Umbilical cord (tissue), 1 donor: ENCODE measurements at regions not wholly inside any gene's neighbourhood (a gene's known extent, or its start where the extent isn't known, plus 50 kb on each side); places are given as distances from the start of the nearest gene placed in this dataset.
"Not testable (repeated sequence)": the region's sequence is repeated elsewhere in the genome, so short reads cannot be mapped to it uniquely, and the experiment has no call there.

Experiments used
- DNase-seq: peaks from one replicate; pipeline ENCODE4 v3.0.0-alpha.2; 2015; ENCODE audit warnings: low spot score

DNA sequence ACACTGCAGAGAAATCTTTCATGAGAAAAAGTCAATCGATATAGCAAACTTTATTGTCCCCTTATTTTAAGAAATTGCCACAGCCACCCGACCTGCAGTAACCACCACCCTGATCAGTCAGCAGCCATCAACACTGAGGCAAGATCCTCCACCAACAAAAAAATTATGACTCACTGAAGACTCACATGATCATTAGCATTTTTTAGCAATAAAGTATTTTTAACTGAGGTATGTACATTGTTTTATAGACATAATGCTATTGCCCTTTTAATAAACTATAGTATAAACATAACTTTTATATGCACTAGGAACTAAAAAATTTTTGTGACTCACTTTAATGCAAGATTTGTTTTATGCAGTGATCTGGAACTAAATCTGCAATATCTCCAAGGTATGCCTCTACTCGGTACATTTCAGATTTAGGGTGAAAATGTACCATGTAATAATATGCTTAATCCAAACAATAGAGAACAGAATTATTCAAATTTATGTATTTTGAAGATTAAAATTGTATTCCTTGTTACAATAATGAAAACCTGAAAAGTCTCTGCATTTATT lies 79.2 kb upstream of the CEP126 start:
- DNase-seq: no peak

DNA sequence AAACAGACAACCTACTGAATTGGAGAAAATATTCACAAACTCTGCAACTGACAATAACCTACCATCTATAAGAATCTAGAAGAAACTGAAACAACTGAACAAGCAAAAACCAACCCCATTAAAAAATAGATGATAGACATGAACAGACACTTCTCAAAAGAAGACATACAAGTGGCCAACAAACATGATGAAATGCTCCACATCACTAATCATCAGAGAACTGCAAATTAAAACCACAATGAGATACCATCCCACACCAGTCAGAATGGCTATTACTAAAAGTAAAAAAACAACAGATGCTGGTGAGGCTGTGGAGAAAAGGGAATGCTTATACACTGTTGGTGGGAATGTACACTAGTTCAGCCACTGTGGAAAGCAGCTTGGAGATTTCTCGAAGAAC lies 84.3 kb upstream of the CEP126 start:
- not testable (repeated sequence) for DNase-seq

DNA sequence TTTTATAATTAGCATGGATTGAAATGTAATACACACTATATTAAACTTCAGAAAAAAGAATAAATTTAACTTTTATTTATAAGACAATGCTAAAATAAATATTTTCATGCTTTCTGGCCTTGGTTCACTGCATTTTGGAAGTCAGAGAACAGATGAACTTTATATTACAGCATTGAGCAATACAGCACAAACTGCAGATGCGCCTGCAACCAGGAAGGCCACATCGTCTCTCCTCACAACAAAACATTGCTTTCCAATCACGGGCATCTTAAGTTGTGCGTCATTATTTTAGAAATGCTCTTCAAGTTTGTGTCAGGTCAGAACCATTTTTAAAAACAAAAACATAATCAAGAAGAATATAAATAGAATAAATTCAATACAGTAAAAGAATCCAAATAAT lies 89.3 kb upstream of the CEP126 start:
- no peak for DNase-seq

DNA sequence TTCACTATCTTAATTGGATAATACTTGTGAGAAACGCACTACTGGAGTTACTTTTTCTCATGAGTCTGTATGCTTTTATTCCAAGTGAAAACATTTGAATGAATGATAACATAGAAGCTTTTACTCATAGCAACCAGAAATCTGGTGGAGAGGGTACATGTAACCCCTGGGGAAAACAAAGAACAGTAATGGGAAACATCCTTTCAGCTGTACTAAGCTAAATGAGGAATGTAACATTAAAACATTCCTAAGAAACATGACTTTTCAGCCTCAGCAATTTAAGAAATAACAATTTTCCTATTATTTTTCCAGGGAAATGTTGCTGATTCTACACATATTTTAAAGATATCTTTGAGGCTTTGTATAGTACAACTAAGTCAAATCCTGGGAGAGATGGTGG lies 97.2 kb upstream of the CEP126 start:
- DNase-seq: no peak

DNA sequence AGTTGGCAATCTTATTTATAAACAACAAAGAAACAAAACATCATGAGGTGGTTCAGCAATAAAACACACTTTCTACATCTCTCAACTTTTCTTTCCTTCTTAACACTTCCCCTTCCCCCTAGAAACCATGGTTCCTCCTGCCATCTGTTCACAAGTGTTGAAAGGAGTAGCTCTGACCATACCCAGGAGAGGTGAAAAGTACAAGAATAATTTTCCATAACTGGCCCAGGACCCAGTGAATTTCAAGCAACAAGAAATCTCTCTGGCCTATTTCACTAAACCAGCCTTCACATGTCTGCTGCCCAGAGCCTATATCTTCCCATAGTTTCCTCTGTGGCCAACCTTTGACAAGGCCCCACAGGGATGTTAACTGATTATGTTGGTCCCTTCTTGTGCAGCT lies 98.2 kb upstream of the CEP126 start:
- DNase-seq: no peak

DNA sequence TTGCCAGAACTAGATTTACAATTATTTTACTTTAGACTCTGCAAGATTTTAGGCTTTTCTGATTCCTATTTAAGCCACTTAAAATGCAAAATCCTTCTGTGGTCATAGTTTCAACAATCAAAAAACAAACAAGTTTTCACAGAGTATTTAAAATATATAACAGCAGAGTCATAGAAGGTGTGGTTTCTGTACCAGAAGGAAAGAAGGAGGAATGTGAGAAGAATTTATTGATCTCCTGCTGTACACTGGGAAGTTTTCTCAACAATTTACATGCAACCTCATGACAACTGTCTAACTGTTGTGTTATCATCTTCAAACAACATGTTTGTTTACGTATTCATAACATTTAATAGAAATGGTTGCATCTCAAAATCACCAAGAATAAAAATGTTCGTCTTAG lies 102.3 kb upstream of the CEP126 start:
- no peak for DNase-seq

DNA sequence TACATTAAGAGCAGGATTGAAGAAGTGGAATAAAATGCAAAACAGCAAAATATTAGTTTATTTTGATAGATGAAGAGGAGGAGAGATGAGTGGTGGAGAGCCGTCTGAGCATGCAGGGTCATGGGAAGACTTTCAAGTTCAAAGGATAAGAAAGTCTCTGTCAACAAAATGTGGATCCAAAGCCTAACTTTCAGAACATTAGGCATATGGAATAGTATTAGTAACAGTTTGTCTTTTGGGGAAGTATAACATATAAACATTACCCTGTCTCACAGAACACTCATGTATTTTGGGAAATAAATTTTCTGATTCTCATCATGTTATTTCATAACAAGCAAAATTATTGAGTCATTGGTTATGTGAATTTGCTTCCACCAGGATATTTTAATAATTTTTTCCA lies 104.3 kb upstream of the CEP126 start:
- DNase-seq: no peak

DNA sequence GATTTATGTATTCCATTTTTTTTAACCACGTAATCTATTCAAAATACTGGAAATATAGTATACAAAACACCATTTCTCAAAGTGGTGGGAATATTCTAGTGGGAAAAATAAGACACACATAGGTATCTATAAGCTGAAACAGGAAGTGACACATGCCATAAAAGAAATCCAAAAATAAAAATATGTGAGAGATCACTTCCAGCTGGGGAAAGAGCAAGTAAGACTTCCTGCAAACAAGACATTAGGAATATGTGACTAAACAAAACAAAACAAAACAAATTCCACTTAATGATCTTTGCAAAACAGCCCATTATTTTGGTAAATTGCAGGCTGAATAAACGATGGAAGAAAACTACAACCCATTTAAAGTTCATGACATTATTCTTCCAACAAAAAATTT lies 107.3 kb upstream of the CEP126 start:
- DNase-seq: no peak

DNA sequence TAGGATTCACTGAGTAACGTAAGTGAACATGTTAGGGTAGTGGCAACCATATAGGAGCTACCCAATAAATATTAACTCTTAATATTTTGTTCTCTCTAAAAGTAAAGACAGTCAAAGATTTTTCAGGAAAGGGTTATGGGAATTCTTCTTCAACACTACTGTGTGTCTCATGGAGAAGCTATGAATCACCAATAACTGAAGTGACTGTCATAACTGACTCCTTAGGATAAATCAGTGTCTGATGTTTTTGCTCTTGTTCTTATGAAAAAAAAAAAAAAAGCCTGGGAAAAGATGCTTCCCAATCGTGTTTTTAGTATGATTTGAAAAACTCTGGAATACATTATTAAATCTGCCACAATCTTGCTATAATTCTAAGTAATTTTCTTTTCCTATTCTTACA lies 111.2 kb upstream of the CEP126 start:
- no peak for DNase-seq

DNA sequence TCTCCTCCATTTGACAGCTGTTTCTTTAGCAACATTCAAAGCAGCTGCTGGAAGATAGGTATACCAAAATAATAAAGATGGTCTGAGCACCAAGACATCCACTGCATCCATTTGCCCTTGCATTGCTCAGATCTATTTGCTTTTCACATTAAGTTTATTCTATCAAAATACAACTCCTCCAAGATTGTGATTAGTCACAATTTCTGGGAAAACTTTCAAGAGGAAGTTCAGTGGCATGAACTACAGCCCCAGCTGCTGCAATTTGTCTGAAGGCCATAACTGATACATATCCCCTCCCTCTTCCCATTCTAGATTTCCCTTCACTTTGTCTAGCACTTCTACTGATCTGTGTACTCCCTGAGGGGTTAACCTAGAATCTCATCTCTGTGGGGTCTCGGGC lies 117.5 kb upstream of the CEP126 start:
- DNase-seq: no peak

DNA sequence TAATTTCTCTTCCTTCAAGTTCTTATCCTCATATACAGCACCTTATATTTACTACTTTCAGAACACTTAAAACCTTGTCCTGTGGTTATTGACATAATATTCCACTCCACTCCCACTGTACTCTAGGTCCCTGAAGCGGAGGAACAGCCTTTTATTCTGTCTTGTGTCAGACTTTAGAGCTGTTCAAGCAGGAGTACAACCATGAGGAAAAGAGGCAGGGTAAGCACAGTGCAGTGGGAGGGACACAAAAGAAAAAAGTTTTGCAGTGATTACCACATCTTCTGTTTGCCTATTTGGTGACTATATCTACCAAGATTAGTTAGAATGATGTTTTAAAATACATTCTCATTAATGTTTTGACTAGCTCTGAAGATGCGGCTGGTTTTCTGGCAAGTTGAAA lies 122.0 kb upstream of the CEP126 start:
- no peak for DNase-seq

DNA sequence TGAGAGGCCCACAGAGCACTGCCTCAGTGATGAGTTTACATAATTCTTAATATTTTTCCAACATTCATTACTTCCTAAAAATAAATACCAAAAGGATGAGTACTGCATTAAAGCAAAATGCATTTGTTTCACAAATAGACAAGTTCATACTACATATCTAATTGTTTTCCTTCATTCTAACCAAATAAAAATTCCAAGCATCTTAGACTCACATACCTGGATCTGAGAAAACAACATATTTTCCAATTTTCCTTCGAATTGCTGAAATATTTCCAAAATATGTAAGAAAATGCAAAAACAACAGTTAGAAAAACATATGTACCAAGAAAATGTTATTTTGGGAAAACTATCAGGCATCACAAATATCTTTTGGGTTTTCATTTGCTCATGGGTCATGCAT lies 127.9 kb upstream of the CEP126 start:
- DNase-seq: no peak

DNA sequence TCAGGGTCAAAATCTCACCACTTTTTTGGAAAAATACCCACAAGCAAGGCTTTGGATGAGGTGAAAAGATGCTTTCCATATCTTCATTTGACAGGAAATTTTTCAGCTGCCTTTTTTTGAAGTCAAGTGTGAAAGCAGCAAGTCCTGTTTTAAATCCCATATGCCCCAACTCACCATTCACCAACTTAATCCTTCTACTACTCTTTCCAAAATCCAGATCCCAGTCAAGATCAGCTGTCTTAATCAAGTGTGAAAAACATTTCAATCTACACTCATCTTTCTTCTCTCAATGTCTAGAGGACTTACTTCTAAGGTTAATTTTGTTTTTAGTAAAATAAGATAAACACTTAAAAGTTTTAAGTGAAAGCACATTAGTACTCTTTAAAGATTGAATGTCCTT lies 128.4 kb upstream of the CEP126 start:
- no peak for DNase-seq

DNA sequence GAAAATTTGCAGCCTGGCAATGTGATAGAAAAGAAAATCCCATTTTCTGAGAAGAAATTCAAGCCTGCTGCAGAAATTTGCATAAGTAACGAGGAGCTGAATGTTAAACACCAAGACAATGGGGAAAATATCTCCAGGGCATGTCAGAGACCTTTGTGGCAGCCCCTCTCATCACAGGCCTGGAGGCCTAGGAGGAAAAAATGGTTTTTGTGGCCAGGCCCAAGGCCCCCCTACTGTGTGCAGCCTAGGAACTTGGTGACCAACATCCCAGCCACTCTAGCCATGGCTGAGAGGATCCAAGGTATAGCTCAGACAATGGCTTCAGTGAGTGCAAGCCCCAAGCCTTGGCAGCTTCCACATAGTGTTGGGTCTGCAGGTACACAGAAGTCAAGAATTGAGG lies 135.6 kb upstream of the CEP126 start:
- not testable (repeated sequence) for DNase-seq

DNA sequence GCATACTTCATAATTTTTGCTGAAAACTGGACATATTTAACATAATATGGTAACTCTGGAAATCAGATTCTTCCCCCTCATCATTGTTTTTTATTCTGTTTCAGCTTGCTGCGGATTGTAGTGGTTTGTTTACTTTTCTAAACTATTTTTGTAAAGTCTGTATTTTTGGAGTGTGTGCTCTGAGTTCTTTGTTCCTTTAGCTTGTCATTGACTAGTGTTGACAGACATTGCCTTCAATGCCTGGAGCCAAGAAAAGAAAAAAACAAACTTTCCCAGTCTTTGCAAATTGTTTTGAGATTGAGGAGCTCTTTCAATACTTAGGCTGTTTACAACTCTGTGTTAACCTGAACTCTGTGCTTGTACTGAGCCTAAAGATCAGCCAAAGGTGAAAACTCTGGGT lies 137.3 kb upstream of the CEP126 start:
- DNase-seq: no peak

DNA sequence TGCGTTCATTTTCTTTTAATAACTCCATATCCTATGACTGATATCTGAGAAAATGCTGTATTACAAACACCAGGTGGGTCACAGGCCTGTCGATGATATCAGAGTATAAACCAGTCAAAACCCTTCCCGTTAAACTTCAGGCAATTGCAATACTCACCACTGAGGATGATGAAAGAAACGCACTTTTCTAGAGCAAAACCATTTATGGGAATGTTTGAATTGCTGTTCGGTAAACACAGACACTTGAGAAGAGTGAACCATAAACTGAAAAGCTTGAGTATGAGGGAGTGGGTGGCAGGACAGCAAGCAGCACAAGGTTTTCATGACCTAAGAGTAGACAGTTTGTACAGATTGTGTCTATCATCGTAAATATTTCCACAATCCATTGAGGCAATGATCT lies 139.8 kb upstream of the CEP126 start:
- no peak for DNase-seq

DNA sequence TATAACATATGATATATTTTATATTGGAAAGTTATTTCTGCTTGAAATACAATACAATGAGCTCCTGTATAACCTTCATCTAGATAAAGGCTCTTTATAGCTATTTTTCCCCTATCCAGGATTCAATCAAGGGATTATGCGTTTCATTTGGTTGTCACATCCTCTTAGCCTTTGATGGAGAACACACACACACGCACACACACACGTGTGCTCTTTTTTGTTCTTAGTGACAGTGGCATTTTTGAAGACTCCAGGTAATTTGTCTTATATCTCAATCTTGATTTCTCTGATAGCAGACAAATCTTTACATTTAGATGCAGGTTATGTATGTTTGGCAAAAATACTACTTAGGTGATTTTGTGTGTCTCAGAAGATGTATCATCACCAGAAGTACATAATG lies 144.2 kb upstream of the CEP126 start:
- DNase-seq: no peak

DNA sequence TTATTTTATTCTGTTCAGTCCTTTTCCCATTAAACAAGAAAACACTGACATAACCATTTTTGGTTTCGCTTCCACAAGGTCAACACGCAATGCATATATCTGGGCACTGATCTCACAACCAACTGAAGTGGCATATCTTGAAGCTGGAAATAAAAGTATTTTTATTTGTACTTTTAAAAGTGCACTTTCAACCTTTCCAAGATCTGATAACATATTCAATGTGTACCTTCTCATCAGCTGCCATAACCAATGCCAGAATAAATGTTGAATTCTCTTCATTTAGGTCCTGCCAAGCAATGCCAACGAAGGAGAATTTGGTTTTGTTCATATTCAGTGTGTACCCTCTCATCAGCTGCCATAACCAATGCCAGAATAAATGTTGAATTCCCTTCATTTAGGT lies 148.9 kb upstream of the CEP126 start:
- DNase-seq: no peak

DNA sequence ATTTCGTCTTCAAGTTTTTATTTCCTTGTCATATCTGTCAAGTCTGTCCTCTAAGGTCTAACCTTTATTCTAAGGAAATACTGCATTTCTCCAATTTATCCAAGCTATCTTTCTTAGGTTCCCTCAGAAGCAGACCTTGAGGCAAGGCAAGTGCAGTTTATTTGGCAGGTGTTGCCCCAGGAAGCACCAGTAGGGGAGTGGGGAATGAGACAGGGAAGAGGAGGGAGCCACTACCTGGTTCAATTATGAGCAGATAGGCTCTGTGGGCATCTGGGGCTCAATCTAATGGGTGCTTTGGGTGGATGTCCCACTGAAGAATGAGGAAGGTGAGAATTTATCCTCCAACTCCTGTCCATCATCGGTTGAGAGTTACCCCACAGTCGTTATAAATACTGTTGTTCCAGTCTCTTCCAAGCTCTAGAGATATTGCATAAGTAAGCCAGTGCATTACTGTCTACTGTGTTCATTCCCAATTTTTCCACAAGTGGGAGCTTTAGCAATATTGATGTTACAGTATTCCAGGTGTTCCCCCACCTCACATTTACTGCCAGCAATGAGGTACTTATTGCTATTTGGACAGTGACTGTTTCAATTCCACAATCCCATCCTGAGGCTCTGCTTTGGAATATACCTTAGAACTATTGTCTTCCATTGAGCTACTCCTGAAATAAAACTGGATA lies 154.9 kb upstream of the CEP126 start:
- DNase-seq: no peak

DNA sequence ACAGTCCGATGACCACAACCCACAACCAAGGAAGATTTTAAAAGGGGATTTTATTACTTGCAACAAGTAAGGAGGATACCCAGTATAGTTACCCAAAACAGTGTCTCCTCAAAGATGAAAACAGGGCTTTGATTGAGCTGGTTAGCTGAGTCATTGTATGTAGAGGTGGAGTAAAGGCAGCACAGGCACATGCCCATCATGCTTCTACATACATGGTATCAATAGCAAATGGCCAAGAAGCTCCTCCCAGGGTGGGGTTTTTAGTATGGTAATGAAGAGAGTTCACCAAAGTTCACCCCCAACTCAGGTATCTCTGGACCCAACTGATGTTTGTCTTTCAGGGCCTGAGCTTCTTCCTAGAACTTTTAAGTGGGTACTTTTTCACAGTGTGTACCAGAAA lies 157.1 kb upstream of the CEP126 start:
- no peak for DNase-seq

DNA sequence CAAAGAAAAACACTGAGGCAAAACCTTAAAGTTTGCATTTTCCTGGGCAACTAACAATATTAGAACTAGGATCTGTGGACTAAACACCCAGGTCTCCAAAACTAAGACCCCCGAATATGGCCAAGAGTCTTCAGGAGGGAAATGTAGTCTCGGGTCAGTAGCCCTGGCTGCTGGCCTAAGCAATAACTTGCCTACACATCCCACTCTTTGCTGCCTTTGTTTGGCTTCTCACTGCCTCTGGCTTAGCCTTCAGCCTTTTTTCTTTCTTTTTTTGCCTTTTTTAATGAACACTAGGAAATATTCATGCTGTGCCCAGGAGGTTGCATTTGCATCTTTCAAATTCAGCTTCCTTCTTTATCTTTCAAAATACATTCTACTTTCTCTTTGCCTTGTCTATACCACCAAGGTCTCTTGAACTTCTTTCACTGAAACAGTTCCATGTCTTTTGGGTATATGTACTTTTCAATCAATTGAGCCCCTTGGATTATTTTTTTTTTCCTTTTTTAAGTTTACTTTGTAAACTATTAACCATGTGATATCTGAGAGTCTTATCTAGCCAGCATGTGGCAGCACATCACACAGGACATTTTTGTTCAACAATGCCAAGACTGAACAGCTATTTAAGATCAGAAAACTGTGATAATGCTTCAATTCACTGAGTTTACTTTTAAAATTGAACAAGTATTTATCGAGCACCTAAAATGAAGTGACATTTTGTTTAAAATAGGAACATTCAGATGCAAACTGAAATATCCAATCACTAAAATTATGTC lies 165.0 kb upstream of the TRPC6 start:
- DNase-seq: no peak

DNA sequence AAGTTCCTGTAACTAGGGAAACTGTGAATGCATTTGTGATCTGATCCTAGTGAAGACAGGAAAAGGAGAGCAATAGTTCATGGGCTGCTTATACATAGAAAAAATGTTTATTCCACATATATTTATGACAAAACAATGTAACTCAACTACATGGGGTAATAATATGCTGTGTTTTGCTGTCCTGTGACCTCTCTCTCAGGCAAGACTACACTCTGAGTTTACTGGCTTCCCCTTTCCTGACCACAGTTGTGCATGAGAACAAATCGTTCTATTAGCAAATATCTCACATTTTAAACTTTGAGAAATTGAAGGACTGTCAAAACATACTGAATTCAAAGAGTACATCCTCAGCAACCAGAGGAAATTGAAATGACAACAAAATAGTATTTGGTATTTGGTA lies 161.9 kb upstream of the TRPC6 start:
- DNase-seq: no peak

DNA sequence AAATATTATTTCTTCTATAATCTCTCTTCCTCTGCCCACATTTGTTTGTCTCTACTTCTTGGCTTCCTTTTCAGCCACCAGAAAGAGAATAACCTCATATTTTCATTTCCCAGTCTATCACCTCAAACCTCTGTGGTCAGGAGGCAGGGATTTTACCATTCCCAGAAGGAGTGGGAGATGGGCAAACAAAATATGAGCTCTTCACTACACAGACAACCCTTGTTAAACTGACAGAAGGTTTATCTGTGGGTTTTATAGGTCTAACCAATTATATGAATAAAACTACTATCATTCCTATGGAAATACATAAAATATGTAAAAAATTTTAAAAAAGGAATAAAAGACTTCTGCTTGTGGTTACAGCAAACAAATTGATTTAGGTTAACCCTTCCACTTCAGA lies 160.0 kb upstream of the TRPC6 start:
- no peak for DNase-seq
